ENCODE measurements at regions not wholly inside any gene's neighbourhood (a gene's known extent, or its start where the extent isn't known, plus 50 kb on each side); places are given as distances from the start of the nearest gene placed in this dataset.

DNA sequence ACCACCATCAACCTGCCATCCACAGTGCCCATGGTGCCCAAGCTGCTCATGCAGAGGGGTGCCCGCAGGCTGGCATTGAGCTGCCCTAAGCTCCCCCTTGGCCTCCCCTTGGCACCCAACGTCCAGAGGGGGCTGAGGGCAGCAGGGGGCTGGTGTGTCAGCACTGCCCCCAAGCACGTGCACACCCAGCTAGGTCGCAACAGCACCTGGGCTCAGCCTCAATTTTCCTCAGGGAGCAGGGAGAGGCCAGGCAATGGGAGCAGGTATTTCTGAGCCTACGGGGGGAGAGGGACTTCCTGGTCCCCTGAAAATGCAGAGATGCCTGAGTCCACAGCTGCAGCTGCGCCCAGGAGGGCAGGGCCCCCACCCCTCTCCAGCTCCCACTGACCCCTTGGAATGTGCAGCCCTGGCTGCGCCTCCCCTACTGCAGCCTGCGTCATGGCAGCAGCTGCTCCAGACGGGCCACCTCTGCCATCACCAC is 204.2 kb downstream of the ANKRD60 start:
- no peak for TF ChIP-seq EZH2 (IDR thresholded peaks at IDR 0.05; ENCODE audit: low read length)
- TF ChIP-seq, protein P1, sequence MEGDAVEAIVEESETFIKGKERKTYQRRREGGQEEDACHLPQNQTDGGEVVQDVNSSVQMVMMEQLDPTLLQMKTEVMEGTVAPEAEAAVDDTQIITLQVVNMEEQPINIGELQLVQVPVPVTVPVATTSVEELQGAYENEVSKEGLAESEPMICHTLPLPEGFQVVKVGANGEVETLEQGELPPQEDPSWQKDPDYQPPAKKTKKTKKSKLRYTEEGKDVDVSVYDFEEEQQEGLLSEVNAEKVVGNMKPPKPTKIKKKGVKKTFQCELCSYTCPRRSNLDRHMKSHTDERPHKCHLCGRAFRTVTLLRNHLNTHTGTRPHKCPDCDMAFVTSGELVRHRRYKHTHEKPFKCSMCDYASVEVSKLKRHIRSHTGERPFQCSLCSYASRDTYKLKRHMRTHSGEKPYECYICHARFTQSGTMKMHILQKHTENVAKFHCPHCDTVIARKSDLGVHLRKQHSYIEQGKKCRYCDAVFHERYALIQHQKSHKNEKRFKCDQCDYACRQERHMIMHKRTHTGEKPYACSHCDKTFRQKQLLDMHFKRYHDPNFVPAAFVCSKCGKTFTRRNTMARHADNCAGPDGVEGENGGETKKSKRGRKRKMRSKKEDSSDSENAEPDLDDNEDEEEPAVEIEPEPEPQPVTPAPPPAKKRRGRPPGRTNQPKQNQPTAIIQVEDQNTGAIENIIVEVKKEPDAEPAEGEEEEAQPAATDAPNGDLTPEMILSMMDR (optimal IDR thresholded peaks at IDR 0.05 in 1 of 3, IDR thresholded peaks at IDR 0.05 in 1 of 3, conservative IDR thresholded peaks at IDR 0.05 in 1 of 3; ENCODE audit: extremely low read depth in 1 of 3, insufficient read depth in 2 of 3, low read length in 3 of 3): no peak
